ENCODE measurements at regions not wholly inside any gene's neighbourhood (a gene's known extent, or its start where the extent isn't known, plus 50 kb on each side); places are given as distances from the start of the nearest gene placed in this dataset.

DNA sequence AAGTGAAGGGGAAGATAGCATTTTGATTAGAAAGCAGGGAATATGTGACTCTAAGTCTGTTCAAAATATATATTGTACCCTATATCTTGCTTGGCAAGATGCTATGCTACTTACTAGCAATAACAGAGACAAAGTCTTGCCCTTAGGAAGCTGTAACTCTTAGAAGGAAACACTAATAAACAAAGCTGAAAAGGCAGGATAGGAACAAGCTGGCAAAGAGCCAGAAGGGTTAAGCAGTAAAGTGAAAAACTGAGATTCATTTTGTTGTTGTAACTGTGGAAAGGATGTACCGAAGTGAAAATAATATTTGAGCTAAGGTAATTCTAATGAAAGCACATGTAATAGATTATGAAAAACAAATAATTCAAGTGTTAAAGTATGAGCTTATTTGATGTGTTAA is 527.1 kb upstream of the FLRT2 start:
- CTCF ChIA-PET = no interaction called here
- Histone ChIP-seq H3K27ac (ENCODE audit: extremely low read depth, low read depth, low read length) (no peak overlapping the region), H3K36me3 (ENCODE audit: control insufficient read depth in 2 of 2, insufficient read depth in 1 of 2, low read length in 2 of 2) (no peaks in the 10 kb centered on the region), H3K4me1 (ENCODE audit: control insufficient read depth, insufficient read depth, low read length) (no peaks in the 10 kb centered on the region), H3K9me3 (ENCODE audit: control insufficient read depth, insufficient read depth, low read depth, low read length) (no peaks in the 10 kb centered on the region), H3K4me3 (ENCODE audit: low read depth, low read length) (no peak overlapping the region)
- POLR2A ChIA-PET = no interaction called here
- no peak for TF ChIP-seq ZNF214 (tag by site-specific recombination; IDR thresholded peaks at IDR 0.05; ENCODE audit: borderline replicate concordance)
- no peak for TF ChIP-seq IKZF3 (tag by site-specific recombination; IDR thresholded peaks at IDR 0.05)
- no peak for TF ChIP-seq ZNF548 (tag by site-specific recombination; IDR thresholded peaks at IDR 0.05)
- no peak for TF ChIP-seq RBAK (tag by site-specific recombination; IDR thresholded peaks at IDR 0.05)
- no peak for TF ChIP-seq ZFP37 (tag by site-specific recombination; IDR thresholded peaks at IDR 0.05)
- no peak for TF ChIP-seq ZBTB20 (tag by site-specific recombination; IDR thresholded peaks at IDR 0.05)
- no peak for TF ChIP-seq HOXA7 (CRISPR knock-in tag; IDR thresholded peaks at IDR 0.05; ENCODE audit: borderline replicate concordance)
- TF ChIP-seq ZNF785 (tag by site-specific recombination; IDR thresholded peaks at IDR 0.05) = no peak
- TF ChIP-seq KLF1 (tag by site-specific recombination; IDR thresholded peaks at IDR 0.05) = no peak
- no peak for TF ChIP-seq ZNF221 (tag by site-specific recombination; IDR thresholded peaks at IDR 0.05; ENCODE audit: borderline replicate concordance)
- no peak for TF ChIP-seq FEZF1 (tag by site-specific recombination; IDR thresholded peaks at IDR 0.05)

DNA sequence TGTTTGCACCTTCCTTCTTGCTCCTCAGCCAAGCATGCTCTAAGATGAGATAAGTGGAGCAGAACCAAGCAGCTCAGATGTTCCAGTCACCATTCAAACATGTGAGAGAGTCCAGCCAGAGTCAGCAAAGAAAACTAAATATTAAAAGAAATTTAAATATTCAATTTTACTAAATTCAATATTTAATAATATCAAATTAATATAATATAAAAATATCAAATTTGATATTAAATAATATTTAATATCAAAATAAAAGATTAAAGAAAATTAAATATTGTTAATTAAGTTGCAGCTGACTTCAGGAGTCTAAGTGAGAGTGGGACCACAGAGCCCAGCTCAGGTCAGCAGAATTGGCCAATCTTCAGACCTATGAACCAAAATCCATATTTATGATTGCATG is 526.1 kb upstream of the FLRT2 start:
- ChIA-PET CTCF (interaction anchor here (0.6 kb wide), 1 partner anchor 435 kb away, joined by 3 read pairs; no protein-coding TSS in a partner anchor), POLR2A (no interaction called here)
- no peaks in the 10 kb centered on the region for H3K9me3 ChIP-seq (ENCODE audit: control insufficient read depth, insufficient read depth, low read depth, low read length)
- H3K4me3 ChIP-seq (ENCODE audit: low read depth, low read length) = no peak overlapping the region
- H3K27ac ChIP-seq (ENCODE audit: extremely low read depth, low read depth, low read length) = no peak overlapping the region
- TF ChIP-seq ZNF202 (tag by site-specific recombination; IDR thresholded peaks at IDR 0.05; ENCODE audit: borderline replicate concordance) = no peak
- no peak for TF ChIP-seq RBAK (tag by site-specific recombination; IDR thresholded peaks at IDR 0.05)
- TF ChIP-seq ZNF184 (tag by site-specific recombination; IDR thresholded peaks at IDR 0.05) = no peak
- TF ChIP-seq ZNF366 (tag by site-specific recombination; conservative IDR thresholded peaks at IDR 0.05) = no peak
- no peak for TF ChIP-seq ZBTB8A (tag by site-specific recombination; IDR thresholded peaks at IDR 0.05)
- TF ChIP-seq ZNF37A (tag by site-specific recombination; IDR thresholded peaks at IDR 0.05) = no peak
- no peak for TF ChIP-seq ZIC2 (tag by site-specific recombination; IDR thresholded peaks at IDR 0.05)
- TF ChIP-seq ZNF157 (tag by site-specific recombination; IDR thresholded peaks at IDR 0.05) = no peak
- no peak for TF ChIP-seq ZBTB20 (tag by site-specific recombination; IDR thresholded peaks at IDR 0.05)
- TF ChIP-seq HOXC10 (CRISPR knock-in tag; IDR thresholded peaks at IDR 0.05) = no peak
- TF ChIP-seq ZNF843 (tag by site-specific recombination; IDR thresholded peaks at IDR 0.05) = no peak
- no peak for TF ChIP-seq ZNF501 (tag by site-specific recombination; IDR thresholded peaks at IDR 0.05)
- no peak for TF ChIP-seq ZNF133 (tag by site-specific recombination; IDR thresholded peaks at IDR 0.05)
- TF ChIP-seq ZNF2 (tag by site-specific recombination; IDR thresholded peaks at IDR 0.05) = no peak
- TF ChIP-seq ZNF221 (tag by site-specific recombination; IDR thresholded peaks at IDR 0.05; ENCODE audit: borderline replicate concordance) = no peak
- TF ChIP-seq SCRT1 (tag by site-specific recombination; IDR thresholded peaks at IDR 0.05; ENCODE audit: borderline replicate concordance) = no peak
- no peaks in the 10 kb centered on the region for H3K4me1 ChIP-seq (ENCODE audit: control insufficient read depth, insufficient read depth, low read length)
- H3K36me3 ChIP-seq (ENCODE audit: control insufficient read depth in 2 of 2, insufficient read depth in 1 of 2, low read length in 2 of 2) = no peaks in the 10 kb centered on the region

DNA sequence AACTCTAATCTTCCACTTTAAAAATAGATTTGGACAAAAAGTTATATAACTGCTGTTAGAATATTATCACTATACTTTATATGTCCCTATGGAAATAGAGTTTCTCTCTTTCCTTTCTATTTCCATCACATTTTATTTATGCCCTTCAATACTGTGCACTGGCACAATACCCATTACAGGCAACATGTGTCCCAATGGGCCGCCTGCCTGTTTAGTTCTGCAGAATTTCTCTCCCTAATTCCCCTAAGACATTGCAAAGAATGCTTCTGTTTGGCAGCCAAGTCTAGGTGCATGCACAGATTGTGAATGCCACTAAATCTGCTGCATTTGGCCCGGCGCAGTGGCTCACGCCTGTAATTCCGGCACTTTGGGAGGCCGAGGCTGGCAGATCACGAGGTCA is 520.4 kb upstream of the FLRT2 start:
- H3K36me3 ChIP-seq (ENCODE audit: control insufficient read depth in 2 of 2, insufficient read depth in 1 of 2, low read length in 2 of 2) = no peaks in the 10 kb centered on the region
- no peak overlapping the region for H3K27ac ChIP-seq (ENCODE audit: extremely low read depth, low read depth, low read length)
- TF ChIP-seq, protein P1, sequence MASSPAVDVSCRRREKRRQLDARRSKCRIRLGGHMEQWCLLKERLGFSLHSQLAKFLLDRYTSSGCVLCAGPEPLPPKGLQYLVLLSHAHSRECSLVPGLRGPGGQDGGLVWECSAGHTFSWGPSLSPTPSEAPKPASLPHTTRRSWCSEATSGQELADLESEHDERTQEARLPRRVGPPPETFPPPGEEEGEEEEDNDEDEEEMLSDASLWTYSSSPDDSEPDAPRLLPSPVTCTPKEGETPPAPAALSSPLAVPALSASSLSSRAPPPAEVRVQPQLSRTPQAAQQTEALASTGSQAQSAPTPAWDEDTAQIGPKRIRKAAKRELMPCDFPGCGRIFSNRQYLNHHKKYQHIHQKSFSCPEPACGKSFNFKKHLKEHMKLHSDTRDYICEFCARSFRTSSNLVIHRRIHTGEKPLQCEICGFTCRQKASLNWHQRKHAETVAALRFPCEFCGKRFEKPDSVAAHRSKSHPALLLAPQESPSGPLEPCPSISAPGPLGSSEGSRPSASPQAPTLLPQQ (tag by site-specific recombination; IDR thresholded peaks at IDR 0.05) = no peak
- TF ChIP-seq, protein P2, sequence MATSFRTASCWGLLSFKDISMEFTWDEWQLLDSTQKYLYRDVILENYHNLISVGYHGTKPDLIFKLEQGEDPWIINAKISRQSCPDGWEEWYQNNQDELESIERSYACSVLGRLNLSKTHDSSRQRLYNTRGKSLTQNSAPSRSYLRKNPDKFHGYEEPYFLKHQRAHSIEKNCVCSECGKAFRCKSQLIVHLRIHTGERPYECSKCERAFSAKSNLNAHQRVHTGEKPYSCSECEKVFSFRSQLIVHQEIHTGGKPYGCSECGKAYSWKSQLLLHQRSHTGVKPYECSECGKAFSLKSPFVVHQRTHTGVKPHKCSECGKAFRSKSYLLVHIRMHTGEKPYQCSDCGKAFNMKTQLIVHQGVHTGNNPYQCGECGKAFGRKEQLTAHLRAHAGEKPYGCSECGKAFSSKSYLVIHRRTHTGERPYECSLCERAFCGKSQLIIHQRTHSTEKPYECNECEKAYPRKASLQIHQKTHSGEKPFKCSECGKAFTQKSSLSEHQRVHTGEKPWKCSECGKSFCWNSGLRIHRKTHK (tag by site-specific recombination; IDR thresholded peaks at IDR 0.05) = no peak
- no peaks in the 10 kb centered on the region for H3K4me1 ChIP-seq (ENCODE audit: control insufficient read depth, insufficient read depth, low read length)
- H3K9me3 ChIP-seq (ENCODE audit: control insufficient read depth, insufficient read depth, low read depth, low read length) = no peaks in the 10 kb centered on the region
- ChIA-PET CTCF (no interaction called here), POLR2A (no interaction called here)
- no peak overlapping the region for H3K4me3 ChIP-seq (ENCODE audit: low read depth, low read length)
